ENCODE measurements at regions not wholly inside any gene's neighbourhood (a gene's known extent, or its start where the extent isn't known, plus 50 kb on each side); places are given as distances from the start of the nearest gene placed in this dataset.

DNA sequence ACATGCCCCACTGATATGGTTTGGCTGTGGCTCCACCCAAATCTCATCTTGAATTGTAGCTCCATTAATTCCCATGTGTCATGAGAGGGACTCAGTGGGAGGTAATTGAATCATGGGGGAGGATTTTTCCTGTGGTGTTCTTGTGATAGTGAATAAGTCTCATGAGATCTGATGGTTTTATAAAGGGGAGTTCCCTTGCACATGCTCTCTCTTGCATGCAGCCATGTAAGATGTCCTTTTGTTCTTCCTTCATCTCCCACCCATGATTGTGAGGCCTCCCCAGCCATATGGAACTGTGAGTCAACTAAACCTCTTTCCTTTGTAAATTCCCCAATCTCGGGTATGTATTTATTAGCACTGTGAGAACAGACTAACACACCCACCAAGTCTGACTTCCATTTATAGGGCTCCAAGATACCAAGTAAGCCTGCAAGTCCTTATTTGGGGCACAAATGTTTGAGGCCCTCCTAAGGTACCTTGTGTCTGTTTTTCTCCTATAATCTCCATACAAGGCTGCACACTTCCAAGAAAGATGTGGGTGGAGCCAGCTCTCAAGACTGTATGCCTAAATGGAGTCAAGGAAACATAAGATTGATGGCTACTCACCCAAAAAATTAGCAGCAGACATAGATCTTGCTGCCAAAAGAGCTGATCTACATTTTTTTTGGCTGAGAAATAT is 364.7 kb downstream of the TXNL1 start:
- no peak for DNase-seq (ENCODE audit: low read depth)
- H3K4me3 ChIP-seq (ENCODE audit: low read depth, low read length): no peak overlapping the region
- TF ChIP-seq CTCF (IDR thresholded peaks at IDR 0.05; ENCODE audit: insufficient read depth, low read depth, low read length): no peak

GRCh38 chr18:56270671-56271250 is 367.6 kb downstream of the TXNL1 start:
- DNase-seq (ENCODE audit: low read depth): no peak
- no peak for TF ChIP-seq CTCF (IDR thresholded peaks at IDR 0.05; ENCODE audit: insufficient read depth, low read depth, low read length)
- no peak overlapping the region for H3K4me3 ChIP-seq (ENCODE audit: low read depth, low read length)

GRCh38 chr18:56269958-56270357 is 368.4 kb downstream of the TXNL1 start:
- no peak for DNase-seq (ENCODE audit: low read depth)
- no peak for TF ChIP-seq CTCF (IDR thresholded peaks at IDR 0.05; ENCODE audit: insufficient read depth, low read depth, low read length)
- H3K4me3 ChIP-seq (ENCODE audit: low read depth, low read length): no peak overlapping the region

GRCh38 chr18:56268952-56269351 is 369.4 kb downstream of the TXNL1 start:
- no peak overlapping the region for H3K4me3 ChIP-seq (ENCODE audit: low read depth, low read length)
- no peak for TF ChIP-seq CTCF (IDR thresholded peaks at IDR 0.05; ENCODE audit: insufficient read depth, low read depth, low read length)
- DNase-seq (ENCODE audit: low read depth): no peak

DNA sequence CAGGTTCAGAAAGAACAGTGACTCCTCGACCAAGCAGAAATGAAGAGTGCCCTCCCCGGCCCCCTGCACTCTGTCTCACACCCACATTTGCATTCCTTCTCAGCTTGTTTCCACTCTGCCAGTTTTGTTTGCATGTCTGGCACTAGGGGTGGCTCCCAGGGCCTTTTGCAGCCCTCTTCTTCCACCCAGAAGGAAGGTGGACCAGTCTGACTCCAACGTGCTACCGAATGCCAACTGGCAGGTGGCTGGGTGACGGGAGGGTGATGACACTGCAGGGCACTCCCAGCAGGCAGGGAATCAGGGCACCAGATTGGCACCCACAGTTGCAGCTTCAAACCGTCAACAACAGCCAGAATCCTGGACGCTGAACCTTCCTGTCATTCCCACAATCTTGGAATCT is 371.1 kb downstream of the TXNL1 start:
- no peak for TF ChIP-seq CTCF (IDR thresholded peaks at IDR 0.05; ENCODE audit: insufficient read depth, low read depth, low read length)
- no peak overlapping the region for H3K4me3 ChIP-seq (ENCODE audit: low read depth, low read length)
- no peak for DNase-seq (ENCODE audit: low read depth)

- no peak overlapping the region for H3K4me3 ChIP-seq (ENCODE audit: low read depth, low read length)
- TF ChIP-seq CTCF (IDR thresholded peaks at IDR 0.05; ENCODE audit: insufficient read depth, low read depth, low read length): no peak
- DNase-seq (ENCODE audit: low read depth): peak; percentile 16
Observed at GRCh38 chr18:56258178-56258577, 380.2 kb downstream of the TXNL1 start.

DNA sequence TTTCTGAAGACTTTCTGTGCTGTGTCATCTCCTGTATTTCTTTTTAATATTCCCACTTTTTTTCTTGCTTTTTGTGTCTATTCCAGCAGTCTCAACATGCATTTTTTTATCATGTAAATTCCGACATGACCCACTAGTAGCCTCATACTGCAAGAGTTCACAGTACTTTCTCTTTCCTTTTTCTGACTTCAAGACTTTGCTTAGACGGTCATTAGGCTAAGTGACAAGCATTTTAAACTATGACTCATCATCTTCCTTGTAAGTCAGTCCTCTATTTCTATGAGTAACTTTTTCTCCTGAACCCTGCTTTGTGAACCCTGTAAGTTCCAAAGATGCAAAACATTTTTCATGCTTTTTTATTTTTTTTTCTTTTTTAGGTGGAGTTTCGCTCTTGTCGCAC is 381.2 kb downstream of the TXNL1 start:
- H3K4me3 ChIP-seq (ENCODE audit: low read depth, low read length): no peak overlapping the region
- TF ChIP-seq CTCF (IDR thresholded peaks at IDR 0.05; ENCODE audit: insufficient read depth, low read depth, low read length): no peak
- peak; percentile 75 for DNase-seq (ENCODE audit: low read depth)
